KG1 (cell line): ENCODE measurements at regions not wholly inside any gene's neighbourhood (a gene's known extent, or its start where the extent isn't known, plus 50 kb on each side); places are given as distances from the start of the nearest gene placed in this dataset.
"Not testable (repeated sequence)": the region's sequence is repeated elsewhere in the genome, so short reads cannot be mapped to it uniquely, and the experiment has no call there.

Experiments
- DNase-seq: peaks from one replicate; lab custom pipeline; 2025; lab: John Stamatoyannopoulos, UW

DNA sequence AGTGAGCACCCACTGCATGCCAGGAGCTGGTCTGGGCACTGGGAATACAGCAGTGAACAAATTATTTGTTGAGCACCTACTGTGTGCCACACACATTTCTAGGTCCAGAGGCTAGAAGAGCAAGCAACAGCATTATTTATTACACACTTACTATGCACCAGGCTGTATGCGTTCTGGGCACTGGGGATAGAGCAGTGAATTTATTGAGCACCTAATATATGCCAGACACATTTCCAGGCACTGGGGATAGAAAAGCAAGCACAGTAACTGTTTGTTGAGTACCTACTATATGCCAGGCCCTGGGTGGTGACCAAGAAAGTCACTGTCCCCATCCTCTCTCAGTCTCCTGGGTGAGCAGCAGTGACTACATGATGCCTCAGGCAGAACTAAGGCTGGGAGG, 107.5 kb upstream of the NCOR2 start:
- no peak for DNase-seq

DNA sequence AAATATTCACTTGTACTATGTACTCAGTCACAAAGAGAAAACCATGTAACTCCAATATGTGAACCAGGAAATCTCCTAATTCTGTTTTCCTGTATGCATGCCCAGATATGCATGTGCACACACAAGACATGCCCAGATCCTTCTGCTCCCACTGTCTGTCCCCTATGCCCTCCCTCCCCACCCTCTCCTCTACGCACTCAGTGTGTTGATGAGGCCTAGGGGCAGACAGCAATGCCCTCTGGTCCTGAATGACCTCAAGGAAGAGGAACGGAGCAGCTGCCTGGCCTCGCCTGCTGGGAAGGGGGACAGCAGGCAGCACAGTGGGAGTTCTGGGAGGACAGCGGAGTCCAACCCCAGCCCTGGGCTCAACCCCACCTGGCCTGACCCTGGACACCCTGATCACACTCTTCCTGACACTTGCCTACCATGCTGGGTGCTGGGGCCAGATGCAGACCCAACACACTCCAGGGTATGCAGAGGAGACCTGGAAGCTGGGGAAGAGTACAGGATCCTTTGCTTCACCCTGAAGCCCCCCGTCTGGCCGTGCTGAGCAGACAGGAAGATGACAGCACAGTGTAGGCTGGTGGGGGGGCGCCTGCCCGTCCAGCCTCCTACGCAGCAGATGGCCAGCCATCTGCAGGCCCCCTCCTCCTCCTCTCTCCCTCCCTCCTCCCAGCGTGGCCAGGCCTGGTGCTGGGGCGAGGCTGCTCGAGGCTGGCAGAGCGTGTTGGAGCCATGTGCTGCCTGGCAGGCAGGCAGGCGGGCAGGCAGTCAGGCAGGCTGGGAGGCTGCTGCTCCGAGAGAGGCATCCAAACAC, 106.6 kb upstream of the NCOR2 start:
- DNase-seq, result no peak

DNA sequence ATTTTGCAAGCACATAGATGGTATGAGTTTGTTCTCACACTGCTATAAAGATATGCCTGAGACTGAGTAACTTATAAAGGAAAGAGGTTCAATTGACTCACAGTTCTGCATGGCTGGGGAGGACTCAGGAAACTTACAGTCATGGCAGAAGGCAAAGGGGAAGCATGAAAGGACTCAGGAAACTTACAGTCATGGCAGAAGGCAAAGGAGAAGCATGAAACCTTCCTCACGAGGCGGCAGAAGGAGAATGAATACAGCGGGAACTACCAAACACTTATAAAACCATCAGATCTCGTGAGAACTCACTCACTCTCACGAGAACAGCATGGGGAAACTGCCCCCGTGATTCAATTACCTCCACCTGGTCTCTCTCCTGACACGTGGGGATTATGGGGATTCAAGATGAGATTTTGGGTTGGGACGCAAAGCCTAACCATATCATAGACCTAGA, 101.9 kb upstream of the NCOR2 start:
- not testable (repeated sequence) for DNase-seq

DNA sequence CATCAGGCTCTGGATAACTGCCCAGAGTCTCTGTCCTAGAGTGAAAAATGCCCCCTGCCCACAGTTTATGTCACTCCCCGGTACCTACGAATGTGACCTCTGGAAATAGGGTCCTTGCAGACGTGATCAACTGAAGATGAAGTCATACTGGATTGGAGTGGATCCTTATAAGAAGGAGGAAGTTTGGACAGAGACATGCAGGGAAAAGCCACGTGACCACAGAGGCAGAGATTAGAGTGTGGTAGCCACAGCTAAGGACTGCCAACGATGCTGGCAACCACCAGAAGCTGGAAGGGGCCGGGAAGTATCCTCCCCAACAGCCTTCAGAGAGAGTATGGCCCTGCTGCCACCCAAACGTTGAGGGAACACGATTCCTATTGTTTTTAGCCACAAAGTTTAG, 101.2 kb upstream of the NCOR2 start:
- DNase-seq, result no peak

DNA sequence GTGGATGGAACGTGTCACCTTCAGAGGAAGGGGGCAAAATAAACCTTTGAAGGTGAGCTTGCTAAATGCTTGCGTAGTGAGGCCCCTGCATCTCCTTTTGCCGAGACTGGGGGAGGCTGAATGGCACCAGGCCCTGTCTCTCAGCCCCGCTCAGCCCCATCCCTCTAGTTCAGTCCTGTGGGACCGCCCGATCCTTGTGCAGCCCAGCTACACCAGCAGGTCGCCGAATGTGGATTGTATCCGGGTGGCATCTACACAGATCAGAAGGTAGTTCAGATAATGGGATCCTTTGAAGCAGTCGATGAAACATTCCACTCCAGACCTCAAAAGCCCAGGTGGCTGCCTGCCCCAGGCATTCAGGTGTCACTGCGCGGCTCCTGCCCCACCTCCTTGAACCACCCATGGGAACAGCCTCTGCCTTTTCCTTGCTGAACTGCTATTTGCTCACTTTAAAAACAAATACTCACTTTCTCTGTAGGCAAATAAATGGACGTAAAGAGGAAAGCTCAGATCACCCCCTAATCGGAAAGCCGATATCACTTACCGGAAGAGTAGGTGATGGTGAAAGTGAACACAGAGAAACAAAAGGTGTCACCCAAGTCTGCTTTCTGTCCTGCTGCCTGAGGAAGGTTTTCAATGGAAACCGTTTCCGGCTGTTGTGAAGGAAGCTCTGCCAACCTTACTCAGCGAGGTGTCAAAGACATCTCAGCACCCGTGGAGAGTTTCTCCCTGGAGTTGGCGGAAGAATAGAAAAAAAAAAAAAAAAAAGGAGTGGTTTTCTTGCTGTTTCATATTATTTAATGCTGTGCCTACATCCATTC, 100.3 kb upstream of the NCOR2 start:
- DNase-seq, result no peak

DNA sequence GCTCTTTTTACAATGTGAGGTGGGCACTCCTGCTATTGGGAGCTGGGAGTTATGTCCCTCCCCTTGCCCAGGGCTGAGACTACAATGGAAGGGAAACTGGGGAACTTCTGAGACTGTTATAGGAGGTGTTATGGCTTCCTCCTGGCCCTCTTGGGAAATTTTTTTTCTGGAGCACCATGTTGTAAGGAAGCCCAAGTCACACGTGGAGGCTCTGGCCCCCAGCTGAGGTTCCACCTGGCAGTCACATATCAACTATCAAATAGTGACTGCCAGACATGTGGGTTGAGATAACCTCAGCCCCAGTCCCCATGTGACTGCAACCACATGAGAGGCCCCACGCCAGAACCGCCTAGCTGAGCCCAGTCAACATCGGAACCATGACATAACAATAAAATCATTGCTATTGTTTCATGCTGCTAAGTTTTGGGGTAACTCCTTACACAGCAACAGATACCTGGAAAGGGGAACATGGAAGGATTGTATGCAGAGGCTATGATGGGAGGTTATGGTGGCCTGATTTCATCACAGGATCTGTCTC, 99.4 kb upstream of the NCOR2 start:
- no peak for DNase-seq

DNA sequence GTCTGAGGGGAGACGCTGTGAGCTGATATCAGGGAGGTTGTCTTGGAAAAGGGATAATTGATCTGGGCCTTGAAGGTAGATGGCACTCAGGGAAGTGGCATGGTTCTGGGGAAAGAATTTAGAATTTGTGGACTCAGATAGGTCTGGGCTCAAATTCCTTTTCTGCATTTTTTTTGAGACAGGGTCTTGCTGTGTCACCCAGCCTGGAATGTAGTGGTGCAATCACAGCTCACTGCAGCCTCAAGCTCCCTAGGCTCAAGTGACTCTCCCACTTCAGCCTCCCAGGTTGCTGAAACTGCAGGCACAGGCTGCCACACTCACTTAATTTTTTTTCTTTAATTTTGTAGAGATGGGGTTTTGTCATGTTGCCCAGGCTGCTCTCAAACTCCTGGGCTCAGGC, 98.1 kb upstream of the NCOR2 start:
- no peak for DNase-seq

DNA sequence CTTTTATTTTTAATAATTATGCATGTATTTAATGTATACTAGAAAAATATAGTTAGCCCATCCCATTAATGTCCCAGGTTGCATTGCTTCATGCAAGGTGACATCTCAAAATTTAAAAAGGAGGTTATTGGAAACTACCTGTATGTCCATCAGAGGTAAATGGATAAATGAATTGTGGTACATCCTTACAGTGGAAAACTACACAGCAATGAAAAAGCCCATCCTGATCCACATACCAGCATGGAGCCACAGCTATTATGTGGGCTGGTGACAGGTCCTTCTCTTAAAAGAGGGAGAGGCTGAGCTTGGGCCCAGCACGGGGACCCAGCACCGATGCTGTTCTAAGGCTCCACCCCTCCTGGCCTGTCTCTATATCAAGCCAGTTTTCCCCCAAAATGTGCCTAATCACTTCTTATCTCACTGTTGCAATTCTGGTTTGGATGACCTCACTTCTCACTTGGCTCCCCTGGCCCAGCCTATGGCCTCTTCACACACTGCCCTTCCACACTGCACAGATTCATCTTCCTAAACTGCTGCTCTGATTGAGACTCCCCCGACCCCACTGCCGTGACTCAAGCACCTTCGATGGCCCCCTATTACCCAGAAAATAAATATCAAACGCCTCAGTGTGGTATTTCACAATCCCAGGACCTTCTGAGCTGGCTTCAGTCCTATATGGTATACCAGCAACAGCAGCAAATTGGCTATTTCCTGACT, 97.1 kb upstream of the NCOR2 start:
- no peak for DNase-seq

DNA sequence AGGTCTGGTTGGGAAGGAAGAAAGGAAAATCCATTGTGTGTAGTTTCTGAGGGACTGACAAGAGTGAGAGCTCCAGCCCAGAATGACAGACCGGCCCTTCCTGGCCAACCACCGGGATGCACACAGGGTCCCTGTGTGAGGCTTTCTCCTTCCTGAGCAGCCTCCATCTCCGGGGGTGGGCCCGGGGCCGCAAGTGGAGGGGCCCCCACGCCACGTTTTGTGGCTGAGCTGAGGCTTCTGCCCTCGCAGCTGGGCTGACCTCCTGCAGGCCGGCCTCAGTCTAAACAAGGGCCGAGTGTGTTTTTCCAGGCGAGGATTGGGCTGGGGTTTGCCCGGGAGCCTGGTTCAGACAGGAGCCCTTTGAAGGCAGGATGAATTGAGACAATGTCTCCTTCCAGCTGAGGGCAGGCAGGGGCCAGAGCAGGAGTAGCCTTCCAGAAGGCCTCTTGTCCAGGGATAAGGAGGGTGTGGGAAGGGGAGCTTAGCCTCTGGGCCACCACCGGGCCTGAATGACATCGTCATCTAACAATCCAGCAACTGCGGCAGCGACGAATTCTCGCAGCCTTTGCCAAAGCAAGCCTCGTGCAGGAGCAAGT, 96.5 kb upstream of the NCOR2 start:
- DNase-seq, result no peak

DNA sequence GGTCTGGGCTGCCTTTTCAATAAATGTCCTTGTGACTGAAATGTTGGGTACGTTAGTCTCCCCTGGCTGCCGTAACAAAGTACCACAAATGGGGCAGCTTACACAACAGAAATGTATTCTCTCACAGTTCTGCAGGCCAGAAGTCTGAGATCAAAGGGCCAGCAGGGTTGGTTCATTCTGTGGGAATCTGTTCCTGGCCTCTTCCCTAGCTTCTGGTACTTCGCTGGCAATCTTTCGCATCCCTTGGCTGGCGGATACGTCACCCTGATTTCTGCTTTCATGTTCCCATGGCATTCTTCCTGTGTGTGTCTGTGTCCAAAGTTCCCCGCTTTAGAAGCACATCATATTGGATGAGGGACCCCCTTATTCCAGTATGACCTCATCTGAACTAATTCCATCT, 95.8 kb upstream of the NCOR2 start:
- no peak for DNase-seq

DNA sequence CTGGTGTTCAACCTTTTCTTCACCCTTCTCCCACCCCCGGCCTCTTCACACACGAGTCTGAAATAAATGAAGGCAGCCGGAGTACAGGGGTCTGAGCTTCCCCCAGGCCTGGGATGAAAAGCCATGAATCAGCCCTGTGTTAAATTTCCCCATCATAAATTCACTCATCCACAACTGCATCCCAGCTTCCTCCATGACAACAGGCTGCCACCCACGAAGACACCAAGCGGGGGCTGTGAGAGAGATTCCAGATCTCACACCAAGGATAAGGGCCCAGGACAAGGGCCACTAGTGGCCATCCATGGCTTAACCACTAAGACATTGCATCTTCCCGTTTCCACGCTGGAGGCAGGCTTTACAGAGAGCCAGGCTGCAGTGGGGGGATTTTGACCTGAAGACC, 93.9 kb upstream of the NCOR2 start:
- no peak for DNase-seq

DNA sequence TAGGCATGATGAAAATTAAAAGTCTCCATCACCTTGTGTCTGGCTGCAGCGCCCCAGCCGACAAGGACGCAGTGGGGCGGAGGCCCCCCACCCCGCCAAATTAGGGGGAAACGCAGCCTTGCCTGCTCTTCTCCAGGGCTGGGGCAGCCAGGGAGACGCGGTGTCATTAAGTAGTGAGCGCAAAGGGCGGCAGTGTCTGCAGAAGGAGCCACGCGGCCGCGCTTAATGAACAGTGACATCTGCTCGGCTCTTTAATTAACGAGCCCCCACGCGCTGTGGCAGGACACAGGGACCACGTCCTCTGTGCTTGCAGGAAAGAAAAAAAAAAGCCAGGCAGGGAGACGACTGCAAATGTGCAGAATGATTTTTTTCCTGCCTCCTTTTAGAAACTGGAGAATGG, 93.4 kb upstream of the NCOR2 start:
- DNase-seq, result no peak

DNA sequence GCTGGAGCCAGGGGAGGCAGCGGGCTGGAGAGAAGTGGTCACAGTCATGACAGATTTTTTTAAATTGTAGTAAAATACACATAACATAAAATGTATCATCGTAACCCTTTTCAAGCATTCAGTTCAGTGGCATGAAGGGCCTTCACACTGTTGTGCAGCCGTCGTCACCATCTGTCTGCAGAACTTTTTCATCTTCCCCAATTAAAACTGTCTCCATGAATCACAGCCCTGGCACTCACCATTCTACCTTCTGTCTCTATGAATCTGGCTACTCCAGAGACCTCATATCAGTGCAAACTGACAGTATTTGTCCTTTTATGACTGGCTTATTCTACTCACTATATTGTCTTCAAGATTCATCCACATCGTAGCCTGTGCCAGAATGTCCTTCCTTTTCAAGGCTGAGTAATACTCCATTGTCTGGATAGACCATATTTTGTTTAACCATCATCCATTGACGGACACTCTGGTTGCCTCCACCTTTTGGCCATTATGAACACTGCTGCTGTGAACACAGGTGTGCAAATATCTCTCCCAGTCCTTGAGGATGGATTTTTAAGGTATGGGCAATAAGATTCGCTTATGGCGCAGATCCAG, 91.5 kb upstream of the NCOR2 start:
- DNase-seq, result no peak

DNA sequence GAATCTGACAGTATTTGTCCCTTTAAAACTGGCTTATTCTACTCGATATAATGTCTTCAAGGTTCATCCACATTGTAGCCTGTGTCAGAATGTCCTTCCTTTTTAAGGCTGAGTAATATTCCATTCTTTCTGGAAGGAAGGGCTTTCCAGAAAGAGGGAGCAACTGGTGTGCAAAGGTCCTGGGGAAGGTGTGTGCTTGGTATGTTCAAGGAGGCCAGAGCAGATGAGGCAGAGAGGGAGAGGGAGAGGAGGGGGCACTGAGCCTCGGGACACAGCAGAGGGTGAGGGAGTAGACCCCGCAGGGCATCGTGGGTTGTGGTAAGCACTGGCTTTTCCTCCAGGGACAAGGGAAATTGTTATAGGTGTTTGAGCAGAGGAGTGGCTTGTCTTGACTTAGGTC, 90.9 kb upstream of the NCOR2 start:
- no peak for DNase-seq

DNA sequence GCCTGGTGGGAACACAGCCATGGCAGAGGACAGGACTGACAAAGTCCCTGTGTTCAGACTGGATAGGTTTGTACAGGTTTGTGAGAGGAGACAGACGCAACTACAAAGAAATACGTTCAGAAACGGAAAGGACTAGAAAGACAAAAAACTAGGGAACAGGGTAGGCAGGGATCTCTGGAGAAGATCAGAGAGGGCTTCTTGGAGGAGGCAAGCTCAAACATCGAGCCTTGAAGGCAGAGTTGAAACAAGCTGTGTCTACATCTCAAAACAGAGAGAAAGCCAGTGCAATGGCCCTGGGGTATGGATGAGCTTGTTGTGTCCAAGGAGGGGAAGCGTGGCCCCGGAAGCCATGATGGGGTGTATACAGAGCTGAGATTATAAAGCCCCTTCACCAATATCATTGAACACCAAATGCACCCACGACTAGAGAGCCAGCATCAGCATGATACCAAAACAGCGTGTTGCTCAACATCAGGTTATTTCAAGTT, 89.6 kb upstream of the NCOR2 start:
- DNase-seq, result no peak

DNA sequence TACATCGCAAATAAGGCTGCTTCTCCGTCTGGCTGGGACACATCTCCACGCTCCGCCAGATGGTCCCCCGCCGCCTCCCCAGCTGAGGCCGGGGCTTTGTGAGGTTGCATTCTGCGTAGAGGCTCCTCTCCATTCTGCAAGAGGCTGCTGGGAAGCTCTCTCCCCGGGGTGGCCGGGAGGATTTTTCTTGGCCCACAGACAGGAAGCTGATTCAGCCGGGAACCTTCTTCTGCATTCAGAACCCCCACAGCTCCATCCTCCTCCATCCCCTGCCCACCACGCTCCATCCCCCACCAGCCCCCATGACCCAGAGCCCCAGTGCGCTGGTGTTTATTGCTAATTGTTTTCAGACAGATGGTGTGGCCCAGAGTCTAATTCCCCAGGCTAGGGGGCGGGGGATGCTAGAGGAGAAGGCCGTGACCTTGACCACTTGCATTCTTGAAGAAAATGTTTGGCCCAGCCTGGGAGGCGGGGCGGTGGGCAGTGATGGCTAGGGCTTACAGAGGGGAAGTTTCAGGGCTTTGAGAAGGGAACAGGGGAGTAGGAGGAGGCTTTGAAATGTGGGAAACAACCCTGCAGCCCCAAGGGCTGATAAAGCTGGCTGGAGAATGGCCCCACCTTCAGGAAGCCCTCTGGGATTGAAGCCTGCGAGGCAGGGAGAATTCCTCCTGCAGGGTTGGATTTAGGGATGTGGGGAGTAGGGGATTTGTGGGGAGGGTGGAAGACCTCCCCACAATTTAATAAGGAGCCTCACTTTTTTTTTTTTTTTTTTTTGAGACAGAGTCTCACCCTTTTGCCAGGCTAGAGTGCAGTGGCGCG, 88.5 kb upstream of the NCOR2 start:
- no peak for DNase-seq

DNA sequence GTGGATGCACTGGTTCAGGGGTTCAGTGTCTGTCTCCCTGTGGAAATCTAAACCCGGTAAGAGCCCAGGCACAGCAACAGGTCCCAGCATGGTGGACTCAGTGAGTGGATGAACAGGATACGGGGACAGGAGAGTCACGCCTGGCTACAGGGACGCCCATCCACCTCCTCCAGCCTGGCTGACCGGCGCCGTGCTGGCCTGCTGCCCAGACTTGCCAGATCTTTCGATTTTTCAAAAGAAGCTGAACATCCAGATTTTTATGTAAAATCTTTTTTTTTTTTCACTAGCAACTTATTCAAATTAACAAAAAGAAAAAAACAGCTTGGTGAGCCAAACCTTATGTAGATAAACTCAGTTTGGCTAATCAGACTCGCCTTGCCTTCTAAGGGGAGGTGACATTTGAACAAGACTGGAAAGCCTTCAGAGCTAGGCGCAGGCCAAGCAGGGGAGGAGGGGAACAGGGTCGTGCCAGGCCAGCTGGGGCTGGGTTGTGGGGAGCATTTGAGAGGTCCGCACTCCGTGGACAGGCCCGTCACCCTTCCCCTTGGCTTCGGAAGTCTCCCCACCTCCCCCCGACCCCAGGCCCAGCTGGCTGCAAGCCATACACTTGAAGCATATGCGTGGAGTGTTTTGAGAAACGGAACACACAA, 87.8 kb upstream of the NCOR2 start:
- no peak for DNase-seq

DNA sequence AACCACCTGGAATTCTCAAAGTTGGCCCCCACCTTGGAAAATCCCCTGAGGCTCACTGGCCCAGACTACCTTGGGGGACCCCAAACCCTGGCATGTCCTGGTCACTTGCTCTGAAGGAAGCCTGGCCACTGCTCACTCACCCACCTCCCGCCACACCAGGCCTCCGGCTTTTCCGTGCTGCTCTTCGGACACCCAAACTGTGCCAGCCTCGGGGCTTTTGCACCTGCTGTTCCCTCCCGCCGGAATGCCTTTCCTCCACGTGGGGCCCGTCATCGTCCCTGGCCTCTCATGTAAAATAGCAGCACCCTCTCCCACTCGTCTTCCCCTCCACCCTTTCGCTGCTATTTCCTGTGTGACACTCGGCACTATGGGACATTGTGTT, 87.2 kb upstream of the NCOR2 start:
- no peak for DNase-seq

DNA sequence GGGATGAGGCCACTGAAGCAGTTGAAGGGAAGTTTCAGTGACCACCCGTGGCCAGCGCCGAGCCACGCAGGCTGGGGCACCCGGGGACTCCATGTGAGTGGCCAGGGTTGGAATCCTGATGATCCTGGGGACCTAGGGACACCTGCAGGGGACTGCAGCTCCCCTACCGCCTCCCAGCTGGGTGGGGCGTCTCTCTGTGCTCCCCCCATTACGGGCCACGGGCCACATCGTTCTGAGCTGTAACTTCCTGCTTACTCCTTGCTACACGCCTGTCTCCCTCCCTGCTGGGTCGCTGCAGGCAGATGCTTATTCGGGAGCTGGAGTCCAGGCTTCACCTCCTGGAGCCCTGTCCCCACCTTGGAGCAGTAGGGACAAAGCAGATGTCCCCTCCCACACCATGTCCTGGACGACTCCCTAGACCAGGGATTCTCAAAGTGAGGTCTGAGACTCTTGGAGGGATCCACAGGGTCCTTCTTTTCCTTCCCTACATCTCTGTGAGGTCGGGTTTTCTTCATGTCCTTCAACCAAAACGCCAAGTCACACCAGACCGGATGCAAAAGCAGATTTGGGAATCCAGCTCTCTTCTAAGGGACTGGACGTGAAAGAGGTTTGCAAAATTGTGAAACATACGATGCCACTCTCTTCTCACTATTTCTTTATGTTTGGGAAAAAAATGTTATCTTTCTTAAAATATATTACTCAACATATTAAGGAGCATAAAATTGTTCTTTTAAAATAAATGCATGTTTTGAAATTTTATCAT, 85.9 kb upstream of the NCOR2 start:
- no peak for DNase-seq
